ENCODE measurements at regions not wholly inside any gene's neighbourhood (a gene's known extent, or its start where the extent isn't known, plus 50 kb on each side); places are given as distances from the start of the nearest gene placed in this dataset.

DNA sequence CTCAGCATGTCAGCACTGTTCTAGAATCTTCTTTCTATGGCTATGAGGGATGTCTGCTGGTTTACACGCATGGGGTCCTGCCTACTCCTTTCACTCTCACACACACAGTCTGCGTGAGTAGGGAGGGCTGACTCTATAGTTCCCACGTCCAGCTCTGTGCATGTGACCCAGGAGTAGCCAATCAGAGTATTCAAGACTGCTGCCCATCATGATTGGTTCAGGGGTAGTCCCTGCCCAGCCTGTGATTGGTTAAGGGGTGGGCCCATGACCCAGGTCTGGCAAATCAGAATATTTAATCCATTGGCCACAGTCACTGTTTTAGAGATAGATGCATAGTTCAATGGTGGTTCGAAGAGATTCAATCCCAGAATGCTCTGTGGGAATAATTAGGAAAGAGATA is 151.3 kb upstream of the IRX3 start:
- TF ChIP-seq SUZ12 (IDR thresholded peaks at IDR 0.05; ENCODE audit: extremely low read depth, insufficient read depth, insufficient read length): no peak
- TF ChIP-seq ZNF274 (IDR thresholded peaks at IDR 0.05; ENCODE audit: low read depth, low read length): no peak
- no peak for TF ChIP-seq YY1 (IDR thresholded peaks at IDR 0.05; ENCODE audit: insufficient read depth, insufficient read length)

Data from NT2/D1 (cell line).